ENCODE measurements at regions not wholly inside any gene's neighbourhood (a gene's known extent, or its start where the extent isn't known, plus 50 kb on each side); places are given as distances from the start of the nearest gene placed in this dataset.

- Mint-ChIP-seq H3K27ac (no peak overlapping the region), H3K27me3 (no peaks in the 10 kb centered on the region), H3K9me3 (no peaks in the 10 kb centered on the region), H3K4me3 (no peak overlapping the region), H3K4me1 (no peaks in the 10 kb centered on the region)
- DNase-seq (no peak), ATAC-seq (peak; percentile 48)
These were observed 101.4 kb downstream of the LHX9 start for GRCh38 chr1:198018529-198018928.

DNA sequence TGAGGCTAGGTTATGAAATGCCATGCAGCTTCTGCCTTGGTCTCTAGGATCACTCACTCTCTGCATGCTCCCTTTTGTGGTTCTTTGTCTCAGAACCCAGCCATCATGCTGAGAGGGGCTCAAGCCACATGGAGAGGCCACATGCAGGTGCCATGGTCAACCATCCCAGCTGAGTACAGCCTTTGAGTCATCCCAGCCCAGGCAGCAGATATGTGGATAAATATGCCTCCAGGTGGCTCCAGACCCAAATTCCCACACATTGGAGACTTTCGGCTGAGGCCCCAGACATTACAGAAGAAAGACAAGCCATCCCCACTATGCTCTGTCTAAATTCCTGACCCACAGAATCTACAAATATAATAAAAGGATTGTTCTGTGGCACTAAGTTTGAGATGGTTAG is 102.0 kb downstream of the LHX9 start:
- ATAC-seq, result no peak
- Mint-ChIP-seq H3K9me3 (no peaks in the 10 kb centered on the region), H3K4me3 (no peak overlapping the region), H3K27ac (no peak overlapping the region), H3K4me1 (no peaks in the 10 kb centered on the region), H3K27me3 (no peaks in the 10 kb centered on the region)
- DNase-seq, result no peak

DNA sequence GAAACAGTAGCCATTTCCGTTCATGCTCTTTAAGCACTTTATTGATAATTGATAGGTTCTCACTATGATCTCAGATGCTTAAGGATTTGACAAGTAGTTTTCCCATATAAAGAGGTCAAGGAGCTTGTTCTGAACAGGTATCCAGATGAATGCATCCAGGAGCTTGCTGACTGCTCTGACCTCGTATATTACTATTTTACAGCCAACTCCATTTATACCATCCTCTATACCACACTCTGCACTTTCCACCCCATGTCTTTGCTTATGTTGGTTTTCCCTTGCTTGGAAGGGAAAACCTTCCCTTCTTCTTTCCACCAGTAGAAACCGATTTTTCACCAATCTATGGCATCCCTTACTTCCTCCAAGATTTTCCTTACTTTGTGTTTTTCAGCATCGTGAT is 107.2 kb downstream of the LHX9 start:
- Mint-ChIP-seq H3K27me3 (peaks cover 12% of the 10 kb centered on the region), H3K9me3 (peaks cover 0 to 5% of the 10 kb centered on the region in 2 donors), H3K4me3 (no peak overlapping the region), H3K4me1 (peaks cover 12% of the 10 kb centered on the region), H3K27ac (no peak overlapping the region)
- DNase-seq (no peak), ATAC-seq (no peak)

DNA sequence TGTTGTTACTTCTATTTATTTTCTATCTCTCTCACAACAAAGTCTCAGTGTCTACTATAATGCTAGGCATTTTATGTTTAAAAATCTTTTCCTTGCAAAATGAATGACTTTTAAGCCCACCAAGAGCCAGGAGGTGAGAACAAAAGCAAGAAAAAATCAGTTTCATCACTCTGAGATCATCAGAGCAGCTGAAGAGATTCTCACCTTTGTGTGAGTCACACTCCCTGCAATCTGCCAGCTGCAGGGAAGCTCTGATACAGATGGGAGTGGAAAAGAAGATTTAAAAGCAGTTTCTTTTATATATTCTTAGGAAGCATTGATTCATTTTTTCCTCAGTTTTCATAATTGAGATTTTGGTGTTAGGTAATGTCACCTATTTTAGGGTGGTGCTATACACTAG is 107.6 kb downstream of the LHX9 start:
- H3K27ac Mint-ChIP-seq, result no peak overlapping the region
- DNase-seq (no peak), ATAC-seq (peak; percentile 59)
- peaks cover 0 to 5% of the 10 kb centered on the region in 2 donors for H3K9me3 Mint-ChIP-seq
- no peak overlapping the region for H3K4me3 Mint-ChIP-seq
- peaks cover 12% of the 10 kb centered on the region for H3K4me1 Mint-ChIP-seq
- H3K27me3 Mint-ChIP-seq, result peaks cover 12% of the 10 kb centered on the region

- peaks cover 10% of the 10 kb centered on the region for H3K4me1 Mint-ChIP-seq
- peaks cover 2% of the 10 kb centered on the region for H3K27me3 Mint-ChIP-seq
- DNase-seq (no peak), ATAC-seq (no peak)
- peaks cover 0 to 5% of the 10 kb centered on the region in 2 donors for H3K9me3 Mint-ChIP-seq
- no peak overlapping the region for H3K4me3 Mint-ChIP-seq
- H3K27ac Mint-ChIP-seq, result no peak overlapping the region
These were observed 113.5 kb downstream of the LHX9 start for GRCh38 chr1:198030682-198031081.

DNA sequence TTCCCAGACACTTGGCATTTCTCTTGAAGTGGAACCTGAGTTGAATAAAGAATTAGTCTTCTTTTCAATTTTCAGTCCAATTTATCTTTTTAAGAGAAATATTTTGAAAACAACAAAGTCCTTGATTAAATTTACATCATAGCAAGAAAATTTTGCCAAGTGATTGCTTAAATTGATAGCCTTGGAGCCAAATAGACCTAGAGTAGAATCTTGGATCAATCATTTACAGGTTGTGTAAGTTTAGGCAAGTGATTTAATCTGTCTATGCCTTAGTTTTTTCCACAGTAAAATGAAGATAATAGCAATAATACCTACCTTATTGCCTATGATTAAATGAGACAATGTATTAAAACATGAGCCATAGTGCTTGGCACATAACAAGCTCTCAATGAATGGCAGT is 113.9 kb downstream of the LHX9 start:
- H3K9me3 Mint-ChIP-seq, result peaks cover 0 to 5% of the 10 kb centered on the region in 2 donors
- no peak for ATAC-seq
- H3K27ac Mint-ChIP-seq, result no peak overlapping the region
- H3K4me1 Mint-ChIP-seq, result peaks cover 10% of the 10 kb centered on the region
- no peaks in the 10 kb centered on the region for H3K27me3 Mint-ChIP-seq
- no peak overlapping the region for H3K4me3 Mint-ChIP-seq
- DNase-seq, result no peak

GRCh38 chr1:198032668-198033067 is 115.5 kb downstream of the LHX9 start:
- no peaks in the 10 kb centered on the region for H3K27me3 Mint-ChIP-seq
- DNase-seq (no peak), ATAC-seq (no peak)
- no peak overlapping the region for H3K27ac Mint-ChIP-seq
- peaks cover 10% of the 10 kb centered on the region for H3K4me1 Mint-ChIP-seq
- no peaks in the 10 kb centered on the region for H3K9me3 Mint-ChIP-seq
- no peak overlapping the region for H3K4me3 Mint-ChIP-seq

DNA sequence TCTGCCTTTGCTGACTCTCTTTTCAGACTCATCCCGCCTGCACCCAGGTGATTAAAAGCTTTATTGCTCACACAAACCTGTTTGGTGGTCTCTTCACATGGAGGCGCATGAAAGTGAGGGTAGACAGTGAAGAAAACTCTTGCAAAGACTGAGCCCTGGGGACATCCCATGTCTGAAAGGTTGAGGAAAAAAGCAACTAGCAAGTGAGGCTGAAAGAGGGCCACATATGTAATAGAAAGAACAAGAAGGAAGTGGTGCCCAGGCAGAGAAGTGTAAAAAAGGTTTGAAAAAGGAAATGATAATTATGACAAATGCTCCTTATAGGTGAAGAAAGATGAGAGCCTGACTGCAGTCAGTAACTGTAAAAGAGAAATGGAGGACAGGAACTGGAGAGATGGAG is 115.9 kb upstream of the NEK7 start:
- Mint-ChIP-seq H3K9me3 (peaks cover 0 to under 1% of the 10 kb centered on the region in 2 donors), H3K4me3 (no peak overlapping the region), H3K27ac (no peak overlapping the region), H3K4me1 (no peaks in the 10 kb centered on the region), H3K27me3 (no peaks in the 10 kb centered on the region)
- ATAC-seq, result peak; percentile 71
- DNase-seq, result peak in 1 of 2 donors; percentile 13

GRCh38 chr1:198042168-198042567 is 114.6 kb upstream of the NEK7 start:
- Mint-ChIP-seq H3K27me3 (no peaks in the 10 kb centered on the region), H3K4me1 (peaks cover under 1% of the 10 kb centered on the region), H3K4me3 (no peak overlapping the region), H3K9me3 (peaks cover 3 to 13% of the 10 kb centered on the region in 2 donors), H3K27ac (no peak overlapping the region)
- DNase-seq (no peak), ATAC-seq (no peak)

DNA sequence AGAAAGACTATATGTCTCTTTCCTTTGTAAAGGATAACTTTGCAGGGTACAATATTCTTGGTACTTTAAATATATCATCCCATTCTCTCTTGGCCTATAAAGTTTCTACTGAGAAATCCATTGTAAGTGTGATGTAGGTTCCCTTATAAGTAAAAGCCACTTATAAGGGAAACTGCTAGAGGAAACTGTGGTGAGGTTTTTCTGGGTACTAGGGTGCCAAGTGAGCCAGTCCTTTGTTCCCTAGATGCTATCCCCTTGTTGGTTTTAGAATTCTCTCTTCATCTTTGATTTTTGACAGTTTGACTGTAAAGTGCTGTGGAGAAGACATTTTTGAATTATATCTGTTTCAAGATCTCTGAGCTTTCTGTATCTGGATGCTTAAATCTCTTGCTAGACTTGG is 108.9 kb upstream of the NEK7 start:
- Mint-ChIP-seq H3K27me3 (no peaks in the 10 kb centered on the region), H3K9me3 (peaks cover 18 to 40% of the 10 kb centered on the region in 2 donors), H3K4me3 (peak overlapping the region in 1 of 2 donors; percentile 16), H3K4me1 (peaks cover 15% of the 10 kb centered on the region), H3K27ac (peak overlapping the region in 1 of 2 donors; percentile 44)
- ATAC-seq (peak; percentile 76), DNase-seq (no peak)

- Mint-ChIP-seq H3K27ac (no peak overlapping the region), H3K27me3 (no peaks in the 10 kb centered on the region), H3K9me3 (peaks cover 12 to 21% of the 10 kb centered on the region in 2 donors), H3K4me3 (no peak overlapping the region), H3K4me1 (peaks cover 15% of the 10 kb centered on the region)
- DNase-seq (no peak), ATAC-seq (no peak)
These were observed 102.3 kb upstream of the NEK7 start for GRCh38 chr1:198054510-198054909.

- Mint-ChIP-seq H3K9me3 (peaks cover 7 to 12% of the 10 kb centered on the region in 2 donors), H3K4me1 (peaks cover 15% of the 10 kb centered on the region), H3K27me3 (no peaks in the 10 kb centered on the region), H3K27ac (no peak overlapping the region), H3K4me3 (no peak overlapping the region)
- DNase-seq (peak; percentile 12 to 14), ATAC-seq (peak; percentile 72)
These were observed 100.5 kb upstream of the NEK7 start for GRCh38 chr1:198056255-198056654.

DNA sequence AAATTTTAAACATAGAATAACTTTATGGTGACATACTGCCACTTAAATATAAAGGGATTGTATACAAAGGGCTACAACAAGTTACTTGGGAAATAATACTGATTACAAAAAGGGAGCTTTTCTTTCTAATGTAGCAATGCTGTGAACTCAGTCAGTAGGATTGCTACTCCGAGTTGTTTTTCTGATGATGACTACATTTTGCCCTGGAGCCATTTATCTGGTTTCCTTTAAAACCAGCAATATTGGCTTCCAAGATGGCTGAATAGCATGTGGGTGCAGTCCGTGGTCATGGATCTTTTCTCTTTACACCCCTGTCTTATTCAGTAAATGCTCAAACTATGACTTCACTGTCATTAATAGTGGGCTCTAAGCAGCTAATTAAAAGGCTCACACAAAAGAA is 92.6 kb upstream of the NEK7 start:
- DNase-seq (no peak), ATAC-seq (no peak)
- peaks cover 9% of the 10 kb centered on the region for H3K27me3 Mint-ChIP-seq
- H3K4me3 Mint-ChIP-seq, result no peak overlapping the region
- no peak overlapping the region for H3K27ac Mint-ChIP-seq
- no peaks in the 10 kb centered on the region for H3K4me1 Mint-ChIP-seq
- no peaks in the 10 kb centered on the region for H3K9me3 Mint-ChIP-seq

DNA sequence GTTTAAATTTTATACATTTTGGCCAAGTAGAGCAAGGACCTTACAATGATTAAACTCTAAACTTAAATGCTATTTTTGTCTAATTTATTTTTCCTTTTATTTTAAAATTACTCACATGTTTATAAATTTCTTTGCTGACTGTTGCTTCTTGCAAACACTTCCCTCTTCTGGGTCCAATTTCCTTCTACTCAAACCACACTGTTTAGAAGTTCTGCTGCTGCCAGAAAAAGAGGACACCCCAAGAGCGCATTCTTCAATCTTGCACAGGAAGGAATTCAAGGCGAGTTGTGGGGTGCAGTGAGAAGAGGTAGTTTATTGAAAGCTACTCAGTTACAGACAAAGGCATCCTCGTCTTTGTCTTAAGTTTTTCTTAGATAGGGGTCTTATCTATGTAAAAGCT is 88.5 kb upstream of the NEK7 start:
- peaks cover 15% of the 10 kb centered on the region for H3K27me3 Mint-ChIP-seq
- no peak for ATAC-seq
- no peaks in the 10 kb centered on the region for H3K9me3 Mint-ChIP-seq
- no peak overlapping the region for H3K27ac Mint-ChIP-seq
- no peaks in the 10 kb centered on the region for H3K4me1 Mint-ChIP-seq
- no peak for DNase-seq
- no peak overlapping the region for H3K4me3 Mint-ChIP-seq

- no peak for DNase-seq
- Mint-ChIP-seq H3K4me1 (no peaks in the 10 kb centered on the region), H3K27me3 (peaks cover 16% of the 10 kb centered on the region), H3K4me3 (no peak overlapping the region), H3K27ac (no peak overlapping the region), H3K9me3 (no peaks in the 10 kb centered on the region)
- ATAC-seq, result no peak
These were observed 84.6 kb upstream of the NEK7 start for GRCh38 chr1:198072177-198072576.

DNA sequence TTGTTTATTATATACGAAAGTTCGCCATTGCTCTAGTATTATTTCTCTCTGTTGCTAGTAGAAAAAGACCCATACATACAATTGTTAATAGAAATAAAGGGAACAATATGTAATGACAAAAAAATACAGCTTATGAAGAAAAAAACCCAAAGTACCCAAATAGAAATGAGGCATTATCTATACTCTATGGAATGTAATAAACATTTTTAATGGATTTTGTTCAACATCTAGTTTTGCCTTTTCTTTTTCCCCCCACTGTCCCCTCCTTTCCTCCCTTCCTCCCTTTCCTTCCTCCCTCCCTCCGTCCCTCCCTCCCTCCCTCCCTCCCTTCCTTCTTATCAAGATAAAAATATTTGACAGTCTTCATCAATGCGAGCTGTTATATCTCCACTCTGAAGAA is 81.5 kb upstream of the NEK7 start:
- Mint-ChIP-seq H3K4me3 (no peak overlapping the region), H3K9me3 (peaks cover 0 to 7% of the 10 kb centered on the region in 2 donors), H3K27ac (no peak overlapping the region), H3K27me3 (peaks cover 15% of the 10 kb centered on the region), H3K4me1 (no peaks in the 10 kb centered on the region)
- no peak for DNase-seq
- ATAC-seq, result no peak

GRCh38 chr1:198079432-198079951 is 77.3 kb upstream of the NEK7 start:
- ATAC-seq, result no peak
- Mint-ChIP-seq H3K4me3 (no peak overlapping the region), H3K27ac (no peak overlapping the region)

More at GRCh38 chr1:198079432-198079951, 77.3 kb upstream of the NEK7 start:
- Mint-ChIP-seq H3K27me3 (peaks cover 13% of the 10 kb centered on the region), H3K4me1 (no peaks in the 10 kb centered on the region), H3K9me3 (peaks cover 0 to 7% of the 10 kb centered on the region in 2 donors)
- DNase-seq, result no peak

Measured in stimulated activated naive CD8-positive, alpha-beta T cell treated with anti-CD3 and anti-CD28 coated beads, Interleukin-15, amount 100 ng/mL, for 72 hours (primary cell).